GM21717 (cell line): ENCODE measurements at regions not wholly inside any gene's neighbourhood (a gene's known extent, or its start where the extent isn't known, plus 50 kb on each side); places are given as distances from the start of the nearest gene placed in this dataset.
"Not testable (repeated sequence)": the region's sequence is repeated elsewhere in the genome, so short reads cannot be mapped to it uniquely, and the experiment has no call there.

Experiments
- ATAC-seq: cut with Tn5 transposase; IDR thresholded peaks from one replicate; pipeline ENCODE4 v1.9.1; 2021; ENCODE audit warnings: mild to moderate bottlenecking, moderate library complexity; ENCODE audit not compliant: unreplicated experiment

GRCh38 chr13:109403012-109403421, 383.4 kb downstream of the IRS2 start:
- ATAC-seq: no peak

GRCh38 chr13:109401891-109402290, 384.5 kb downstream of the IRS2 start:
- no peak for ATAC-seq

GRCh38 chr13:109401307-109401706, 385.1 kb downstream of the IRS2 start:
- ATAC-seq: no peak

- no peak for ATAC-seq
Observed at GRCh38 chr13:109400624-109401257, 385.6 kb downstream of the IRS2 start.

GRCh38 chr13:109400209-109400608, 386.2 kb downstream of the IRS2 start:
- no peak for ATAC-seq

GRCh38 chr13:109398071-109398470, 388.3 kb downstream of the IRS2 start:
- not testable (repeated sequence) for ATAC-seq

GRCh38 chr13:109397285-109397684, 389.1 kb downstream of the IRS2 start:
- ATAC-seq: no peak

- no peak for ATAC-seq
Observed at GRCh38 chr13:109396266-109396665, 390.1 kb downstream of the IRS2 start.

- ATAC-seq: no peak
Observed at GRCh38 chr13:109395014-109395413, 391.4 kb downstream of the IRS2 start.

GRCh38 chr13:109394311-109394988, 391.9 kb downstream of the IRS2 start:
- no peak for ATAC-seq

- ATAC-seq: no peak
Observed at GRCh38 chr13:109393045-109393444, 393.3 kb downstream of the IRS2 start.

GRCh38 chr13:109390391-109390790, 396.0 kb downstream of the IRS2 start:
- ATAC-seq: no peak

GRCh38 chr13:109389892-109390345, 396.5 kb downstream of the IRS2 start:
- ATAC-seq: no peak

- ATAC-seq: no peak
Observed at GRCh38 chr13:109389456-109389855, 396.9 kb downstream of the IRS2 start.

- no peak for ATAC-seq
Observed at GRCh38 chr13:109387471-109387870, 398.9 kb downstream of the IRS2 start.

GRCh38 chr13:109385242-109385560, 401.2 kb downstream of the IRS2 start:
- ATAC-seq: no peak

GRCh38 chr13:109384491-109385241, 401.7 kb downstream of the IRS2 start:
- no peak for ATAC-seq

- ATAC-seq: no peak
Observed at GRCh38 chr13:109383683-109384082, 402.7 kb downstream of the IRS2 start.

GRCh38 chr13:109381546-109382180, 404.7 kb downstream of the IRS2 start:
- ATAC-seq: no peak

- ATAC-seq: no peak
Observed at GRCh38 chr13:109380457-109380856, 405.9 kb downstream of the IRS2 start.

- no peak for ATAC-seq
Observed at GRCh38 chr13:109379930-109380329, 406.5 kb downstream of the IRS2 start.

GRCh38 chr13:109376936-109377335, 409.4 kb downstream of the IRS2 start:
- ATAC-seq: no peak
